HL-60 (cell line): ENCODE measurements at regions not wholly inside any gene's neighbourhood (a gene's known extent, or its start where the extent isn't known, plus 50 kb on each side); places are given as distances from the start of the nearest gene placed in this dataset.

Experiments used
- DNase-seq, 2 experiments: peaks; one replicate each; pipeline ENCODE4 v3.0.0-alpha.2; 2010 to 2020; ENCODE audit warnings: low read depth in 1 of 2, low spot score in 1 of 2
- H3K27ac ChIP-seq: fragments of 250-450 bp; sonication (Bioruptor Pico); replicated peaks from 2 replicates; pipeline ENCODE4 v1.5.1; 2020; ENCODE audit warnings: mild to moderate bottlenecking, moderate library complexity
- H3K27me3 ChIP-seq: fragments of 250-450 bp; sonication (Bioruptor Pico); 2 replicates; pipeline ENCODE4 v1.5.1; 2021; ENCODE audit warnings: mild to moderate bottlenecking, moderate library complexity; ENCODE audit not compliant: insufficient read depth, poor library complexity, severe bottlenecking
- H3K4me3 ChIP-seq: replicated peaks from 2 replicates; pipeline ENCODE4 v1.5.1; 2011; ENCODE audit warnings: mild to moderate bottlenecking, control low read depth, low read length; ENCODE audit not compliant: insufficient read depth
- GABPA ChIP-seq: IDR thresholded peaks from 2 replicates; pipeline ENCODE4 v1.6.1; 2012; ENCODE audit warnings: low read depth
- POLR2AphosphoS5 ChIP-seq: IDR thresholded peaks from 2 replicates; pipeline ENCODE4 v1.6.1; 2012; ENCODE audit warnings: low read depth
- REST ChIP-seq: IDR thresholded peaks from 2 replicates; pipeline ENCODE4 v1.6.1; 2012; ENCODE audit warnings: low read depth; ENCODE audit not compliant: insufficient replicate concordance
- SPI1 ChIP-seq: IDR thresholded peaks from 2 replicates; pipeline ENCODE4 v1.6.1; 2012; ENCODE audit warnings: low read depth, mild to moderate bottlenecking, borderline replicate concordance
- TF ChIP-seq, protein P1 (sequence below): IDR thresholded peaks from one replicate; pipeline ENCODE4 v1.5.1; 2011; ENCODE audit warnings: low read length, control low read depth, inconsistent platforms; ENCODE audit not compliant: insufficient read depth

GRCh38 chr12:93165384-93165932, 212.3 kb upstream of the NUDT4 start:
- TF ChIP-seq GABPA (no peak), REST (no peak), SPI1 (no peak), POLR2AphosphoS5 (no peak)
- TF ChIP-seq, protein P1, sequence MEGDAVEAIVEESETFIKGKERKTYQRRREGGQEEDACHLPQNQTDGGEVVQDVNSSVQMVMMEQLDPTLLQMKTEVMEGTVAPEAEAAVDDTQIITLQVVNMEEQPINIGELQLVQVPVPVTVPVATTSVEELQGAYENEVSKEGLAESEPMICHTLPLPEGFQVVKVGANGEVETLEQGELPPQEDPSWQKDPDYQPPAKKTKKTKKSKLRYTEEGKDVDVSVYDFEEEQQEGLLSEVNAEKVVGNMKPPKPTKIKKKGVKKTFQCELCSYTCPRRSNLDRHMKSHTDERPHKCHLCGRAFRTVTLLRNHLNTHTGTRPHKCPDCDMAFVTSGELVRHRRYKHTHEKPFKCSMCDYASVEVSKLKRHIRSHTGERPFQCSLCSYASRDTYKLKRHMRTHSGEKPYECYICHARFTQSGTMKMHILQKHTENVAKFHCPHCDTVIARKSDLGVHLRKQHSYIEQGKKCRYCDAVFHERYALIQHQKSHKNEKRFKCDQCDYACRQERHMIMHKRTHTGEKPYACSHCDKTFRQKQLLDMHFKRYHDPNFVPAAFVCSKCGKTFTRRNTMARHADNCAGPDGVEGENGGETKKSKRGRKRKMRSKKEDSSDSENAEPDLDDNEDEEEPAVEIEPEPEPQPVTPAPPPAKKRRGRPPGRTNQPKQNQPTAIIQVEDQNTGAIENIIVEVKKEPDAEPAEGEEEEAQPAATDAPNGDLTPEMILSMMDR, result no peak
- no peaks in the 10 kb centered on the region for H3K27me3 ChIP-seq
- DNase-seq, result no peak
- H3K27ac ChIP-seq, result no peak overlapping the region
- H3K4me3 ChIP-seq, result no peak overlapping the region

- TF ChIP-seq REST (no peak), GABPA (no peak), POLR2AphosphoS5 (no peak), SPI1 (no peak)
- TF ChIP-seq, protein P1, result no peak
- no peak for DNase-seq
- no peaks in the 10 kb centered on the region for H3K27me3 ChIP-seq
- no peak overlapping the region for H3K27ac ChIP-seq
- no peak overlapping the region for H3K4me3 ChIP-seq
These were observed 211.0 kb upstream of the NUDT4 start for GRCh38 chr12:93166541-93167307.

- no peak overlapping the region for H3K4me3 ChIP-seq
- no peaks in the 10 kb centered on the region for H3K27me3 ChIP-seq
- no peak overlapping the region for H3K27ac ChIP-seq
These were observed 210.4 kb upstream of the NUDT4 start for GRCh38 chr12:93167331-93167730.

More at GRCh38 chr12:93167331-93167730, 210.4 kb upstream of the NUDT4 start:
- TF ChIP-seq REST, result no peak
- no peak for TF ChIP-seq SPI1
- TF ChIP-seq, protein P1, result no peak
- TF ChIP-seq POLR2AphosphoS5, result no peak
- TF ChIP-seq GABPA, result no peak
- no peak for DNase-seq
